GM12872 (cell line): ENCODE measurements at regions not wholly inside any gene's neighbourhood (a gene's known extent, or its start where the extent isn't known, plus 50 kb on each side); places are given as distances from the start of the nearest gene placed in this dataset.

Source experiments
- TF ChIP-seq, protein P1 (sequence below): IDR thresholded peaks from 3 replicates; pipeline ENCODE4 v1.5.1; 2011; ENCODE audit warnings: low read depth, mild to moderate bottlenecking, low read length, moderate library complexity; ENCODE audit not compliant: insufficient read depth

DNA sequence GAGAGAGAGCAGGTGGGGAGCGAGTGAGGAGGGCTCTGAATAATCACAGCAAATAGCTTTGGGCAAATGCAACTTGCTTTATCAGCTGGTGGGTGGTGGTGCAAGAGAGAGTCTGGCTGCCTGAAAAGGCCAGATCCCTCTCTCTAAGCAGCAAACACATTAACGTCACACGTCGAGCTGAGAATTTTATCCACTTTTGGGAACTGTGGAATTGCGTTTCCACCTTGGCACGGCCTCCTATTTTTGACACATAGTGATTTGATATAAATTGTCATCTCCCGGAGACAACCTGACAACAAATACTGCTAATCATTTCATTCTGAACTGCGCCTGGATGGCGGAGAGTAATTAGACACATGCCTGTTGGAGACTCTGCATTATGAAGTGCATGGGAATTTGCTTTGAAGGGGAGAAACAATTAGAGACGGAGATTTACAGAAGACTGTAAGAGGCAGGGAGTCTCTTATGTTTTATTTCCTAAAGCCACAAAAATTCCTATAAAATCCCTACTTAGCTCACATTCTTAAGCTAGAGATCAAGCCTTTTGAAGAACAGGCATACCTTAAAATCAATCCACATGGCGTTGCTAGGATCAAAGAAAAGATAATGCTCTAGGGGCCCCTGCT is 634.1 kb downstream of the TDRD15 start:
- TF ChIP-seq, protein P1, sequence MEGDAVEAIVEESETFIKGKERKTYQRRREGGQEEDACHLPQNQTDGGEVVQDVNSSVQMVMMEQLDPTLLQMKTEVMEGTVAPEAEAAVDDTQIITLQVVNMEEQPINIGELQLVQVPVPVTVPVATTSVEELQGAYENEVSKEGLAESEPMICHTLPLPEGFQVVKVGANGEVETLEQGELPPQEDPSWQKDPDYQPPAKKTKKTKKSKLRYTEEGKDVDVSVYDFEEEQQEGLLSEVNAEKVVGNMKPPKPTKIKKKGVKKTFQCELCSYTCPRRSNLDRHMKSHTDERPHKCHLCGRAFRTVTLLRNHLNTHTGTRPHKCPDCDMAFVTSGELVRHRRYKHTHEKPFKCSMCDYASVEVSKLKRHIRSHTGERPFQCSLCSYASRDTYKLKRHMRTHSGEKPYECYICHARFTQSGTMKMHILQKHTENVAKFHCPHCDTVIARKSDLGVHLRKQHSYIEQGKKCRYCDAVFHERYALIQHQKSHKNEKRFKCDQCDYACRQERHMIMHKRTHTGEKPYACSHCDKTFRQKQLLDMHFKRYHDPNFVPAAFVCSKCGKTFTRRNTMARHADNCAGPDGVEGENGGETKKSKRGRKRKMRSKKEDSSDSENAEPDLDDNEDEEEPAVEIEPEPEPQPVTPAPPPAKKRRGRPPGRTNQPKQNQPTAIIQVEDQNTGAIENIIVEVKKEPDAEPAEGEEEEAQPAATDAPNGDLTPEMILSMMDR, result no peak

DNA sequence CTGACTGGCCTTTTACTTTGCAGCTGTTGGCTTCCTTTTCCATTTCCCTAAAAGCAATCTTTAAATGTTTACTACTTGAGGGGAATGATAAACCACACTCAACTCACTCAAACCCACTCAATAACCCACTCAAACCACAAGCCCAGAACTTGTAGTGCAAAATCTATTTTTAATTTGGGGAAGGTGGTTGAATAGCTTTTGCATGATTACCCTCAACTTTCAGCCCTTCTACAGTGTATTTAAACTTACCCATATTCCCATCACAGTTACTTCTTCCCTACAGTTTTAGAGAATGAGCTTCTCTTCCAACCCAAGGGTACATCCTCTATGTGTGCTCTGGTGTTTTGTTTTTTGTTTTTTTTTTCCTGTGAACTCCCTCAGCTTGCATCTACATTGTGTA is 636.1 kb downstream of the TDRD15 start:
- TF ChIP-seq, protein P1, result no peak

DNA sequence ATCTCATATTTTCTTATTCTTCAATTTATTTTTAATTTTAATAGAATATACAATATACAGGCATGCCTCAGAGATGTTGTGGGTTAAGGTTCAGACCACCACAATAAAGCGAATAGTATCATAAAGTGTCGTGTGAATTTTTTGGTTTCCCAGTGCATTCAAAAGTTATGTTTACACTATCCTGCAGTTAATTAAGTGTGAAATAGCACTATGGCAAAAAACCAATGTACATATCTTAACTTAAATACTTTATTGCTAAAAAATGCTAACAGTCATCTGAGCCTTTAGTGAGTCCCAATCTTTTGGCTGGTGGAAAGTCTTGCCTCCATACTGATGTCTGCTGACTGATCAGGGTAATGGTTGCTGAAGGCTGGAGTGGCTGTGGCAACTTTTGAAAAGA is 637.6 kb downstream of the TDRD15 start:
- TF ChIP-seq, protein P1, result no peak

DNA sequence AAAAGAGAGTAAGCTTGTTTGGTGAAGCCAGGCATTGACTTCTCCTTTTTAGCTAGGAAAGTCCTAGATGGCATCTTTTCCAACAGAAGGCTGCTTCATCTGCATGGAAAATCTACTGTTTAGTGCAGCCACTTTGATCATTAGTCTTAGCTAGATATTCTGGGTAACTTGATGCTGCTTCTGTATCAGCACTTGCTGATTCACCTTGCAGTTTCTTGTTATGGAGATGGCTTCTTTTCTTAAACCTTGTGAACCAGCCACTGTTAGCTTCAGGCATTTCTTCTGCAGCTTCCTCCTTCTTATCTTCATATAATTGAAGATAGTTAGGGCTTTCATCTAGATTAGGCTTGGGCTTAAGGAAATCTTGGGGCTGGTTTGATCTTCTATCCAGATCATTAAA is 639.7 kb downstream of the TDRD15 start:
- TF ChIP-seq, protein P1, result no peak

DNA sequence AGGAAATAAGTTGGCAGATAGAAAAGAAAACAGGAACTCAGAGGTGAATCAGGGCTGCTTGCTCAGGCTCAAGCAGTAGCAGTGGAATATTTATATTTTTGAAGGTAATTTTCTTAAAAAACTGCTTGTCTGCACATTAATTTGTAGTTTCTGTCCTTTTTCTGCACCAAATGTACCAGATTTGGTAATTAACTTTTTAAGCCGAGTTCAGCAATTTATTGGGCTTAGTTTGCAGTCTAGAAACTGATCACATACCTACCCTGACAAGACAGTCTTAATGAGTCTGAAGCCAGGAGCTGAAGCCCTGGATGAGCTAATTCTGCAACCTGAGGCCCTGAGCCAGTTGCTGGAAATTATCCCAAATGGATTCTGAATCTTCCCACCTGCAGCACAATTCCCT is 647.0 kb downstream of the TDRD15 start:
- TF ChIP-seq, protein P1, result no peak

DNA sequence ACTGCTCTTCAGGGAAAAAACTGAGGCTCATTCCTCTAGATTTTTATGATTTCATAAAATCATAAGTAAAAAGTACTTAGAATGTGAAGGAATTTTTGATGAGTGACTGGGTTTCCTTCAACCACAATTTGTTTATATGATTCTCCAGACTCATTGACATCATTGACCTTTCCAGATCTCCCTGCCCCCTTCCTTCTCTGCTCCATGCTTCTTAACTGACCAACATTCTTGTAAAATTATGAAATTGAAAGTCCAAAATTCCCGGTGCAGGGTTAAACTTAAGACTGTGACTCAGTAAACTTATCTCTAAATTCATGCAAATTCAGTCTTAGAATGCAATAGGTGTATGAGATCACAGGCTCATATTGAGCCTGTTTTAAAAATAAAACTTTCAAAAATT is 648.9 kb downstream of the TDRD15 start:
- TF ChIP-seq, protein P1, result no peak

DNA sequence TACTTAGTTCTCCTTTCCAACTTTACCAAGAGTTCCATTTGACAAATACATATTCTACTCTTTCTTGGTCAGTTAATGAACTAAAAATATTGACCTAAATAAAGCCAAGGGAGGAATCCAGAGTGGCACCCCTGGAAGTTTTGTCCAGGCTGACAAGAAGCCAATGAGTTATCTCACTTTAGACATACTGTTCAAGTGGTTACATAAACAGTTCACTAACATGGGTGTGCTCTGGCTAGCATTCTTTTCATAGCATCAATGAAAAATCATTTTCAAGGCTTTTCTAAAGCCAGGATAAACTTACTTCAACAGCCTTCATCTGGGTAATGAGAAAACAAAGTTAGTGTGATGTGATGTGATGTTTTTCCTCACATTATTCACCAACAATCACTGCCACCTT is 649.4 kb downstream of the TDRD15 start:
- TF ChIP-seq, protein P1, result no peak
